Activated effector memory CD4-positive, alpha-beta T cell treated with Interleukin-2 at 50 U/mL for 16 hours (primary cell): ENCODE measurements at regions not wholly inside any gene's neighbourhood (a gene's known extent, or its start where the extent isn't known, plus 50 kb on each side); places are given as distances from the start of the nearest gene placed in this dataset.
"Not testable (repeated sequence)": the region's sequence is repeated elsewhere in the genome, so short reads cannot be mapped to it uniquely, and the experiment has no call there.

Source experiments
- DNase-seq: peaks from one replicate; pipeline ENCODE4 v3.0.0-alpha.2; 2020

DNA sequence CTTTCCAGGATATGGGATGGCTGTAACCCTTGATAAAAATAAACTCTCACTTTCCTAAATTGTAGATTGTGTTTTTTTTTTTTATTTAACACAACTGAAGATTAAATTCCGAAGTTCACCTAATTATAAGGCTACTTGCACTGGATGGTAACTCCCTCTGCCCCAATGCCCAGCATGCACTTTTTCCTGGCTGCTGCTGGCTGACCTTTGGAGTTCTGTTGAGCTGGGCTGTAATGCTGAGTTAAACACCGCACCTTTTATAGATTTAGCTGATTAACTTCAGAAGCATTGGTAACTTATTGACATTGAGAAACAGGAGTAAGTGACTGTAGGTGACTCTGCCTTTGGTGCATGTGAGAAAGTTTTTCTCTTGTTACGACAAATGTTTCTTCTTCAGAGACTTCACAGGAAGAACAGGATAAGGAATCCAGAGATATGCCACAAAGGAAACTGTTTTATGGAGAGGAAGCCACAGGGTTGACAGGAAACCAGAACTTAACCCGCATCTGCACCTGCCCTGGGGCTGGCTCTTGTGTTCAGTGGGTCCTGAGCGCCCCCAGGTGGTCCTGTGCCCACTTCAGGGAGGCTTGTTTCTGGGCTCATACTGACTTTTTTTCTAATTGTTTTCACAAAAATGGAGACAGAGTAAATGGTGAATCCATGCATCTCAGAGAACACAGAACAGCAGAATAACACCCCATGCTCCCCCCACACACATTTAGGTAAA is 1240.3 kb downstream of the TMEM121 start:
- peak; percentile 36 for DNase-seq

DNA sequence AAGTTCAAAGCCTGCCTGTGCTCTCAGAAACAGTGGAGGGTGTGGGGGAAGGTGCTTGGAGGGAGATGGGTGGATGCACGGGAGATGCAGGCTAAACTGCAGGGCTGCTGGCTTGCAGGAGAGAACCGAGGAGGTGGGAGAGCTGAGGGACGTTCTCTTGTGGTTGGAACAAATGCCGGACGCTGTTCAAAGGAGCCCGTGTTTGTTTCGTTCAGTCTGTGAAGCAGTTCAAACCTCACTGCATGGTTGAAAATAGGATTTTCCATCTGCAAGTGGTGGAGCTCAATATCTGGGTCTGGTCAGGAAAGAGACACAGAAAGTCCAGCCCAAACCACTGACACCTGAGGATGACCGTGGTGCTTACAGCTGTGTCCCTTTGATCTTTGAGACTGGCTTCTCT is 1241.8 kb downstream of the TMEM121 start:
- DNase-seq: not testable (repeated sequence)

DNA sequence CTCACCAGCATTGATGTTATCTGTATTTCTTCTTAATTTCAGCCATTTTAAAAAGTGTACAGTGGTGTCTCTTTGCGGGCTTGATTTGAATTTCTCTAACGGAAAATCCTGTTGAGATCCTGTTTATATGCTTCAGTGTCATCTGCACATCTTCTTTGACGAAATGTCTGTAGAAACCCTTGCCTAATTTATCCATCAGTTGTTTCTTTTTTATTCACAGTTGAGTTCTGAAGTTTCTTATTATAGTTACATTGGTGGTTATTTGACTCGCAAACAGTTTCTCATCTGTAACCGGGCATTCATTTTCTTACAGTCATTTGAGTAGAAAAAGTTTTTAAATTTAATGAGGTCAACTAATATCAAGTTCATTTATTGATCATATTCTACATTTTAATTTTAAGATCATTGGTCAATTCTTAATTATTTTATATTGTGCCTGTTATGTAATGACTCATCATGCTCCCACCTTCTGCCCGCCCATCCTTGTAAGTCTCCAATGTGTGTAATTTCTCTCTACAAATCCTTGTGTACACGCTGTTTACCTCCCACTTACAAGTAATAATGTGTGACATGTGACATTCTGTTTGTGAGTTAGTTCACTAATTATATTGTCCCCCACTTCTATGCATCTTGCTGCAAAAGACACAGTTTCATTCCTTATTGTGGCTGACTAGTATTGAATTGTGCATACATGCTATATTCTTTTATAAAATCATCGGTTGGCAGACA is 1242.8 kb downstream of the TMEM121 start:
- not testable (repeated sequence) for DNase-seq

DNA sequence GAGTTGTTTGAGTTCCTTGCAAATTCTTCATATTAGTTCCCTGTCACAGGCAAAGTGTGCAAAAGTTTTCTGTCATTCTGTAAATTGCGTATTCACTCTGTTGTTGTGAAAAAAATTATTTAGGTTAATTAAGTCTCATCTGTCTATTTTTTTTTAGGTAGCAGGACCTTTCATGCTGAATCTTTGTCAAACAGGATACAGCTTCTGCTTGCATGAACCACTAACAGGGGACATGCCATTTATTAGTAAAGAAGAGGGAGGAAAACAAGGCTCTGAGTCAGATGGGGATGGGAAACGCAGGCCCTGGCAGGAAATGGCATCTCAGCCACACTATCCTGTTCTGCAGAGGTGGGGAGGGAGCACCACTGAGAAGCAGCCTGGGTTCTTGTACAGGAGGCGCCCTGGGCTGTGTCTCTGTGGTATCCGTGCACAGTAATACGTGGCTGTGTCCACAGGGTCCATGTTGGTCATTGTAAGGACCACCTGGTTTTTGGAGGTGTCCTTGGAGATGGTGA is 1243.8 kb downstream of the TMEM121 start:
- DNase-seq: not testable (repeated sequence)

GRCh38 chr14:106774889-106775480 is 1248.6 kb downstream of the TMEM121 start:
- DNase-seq: peak; percentile 67

DNA sequence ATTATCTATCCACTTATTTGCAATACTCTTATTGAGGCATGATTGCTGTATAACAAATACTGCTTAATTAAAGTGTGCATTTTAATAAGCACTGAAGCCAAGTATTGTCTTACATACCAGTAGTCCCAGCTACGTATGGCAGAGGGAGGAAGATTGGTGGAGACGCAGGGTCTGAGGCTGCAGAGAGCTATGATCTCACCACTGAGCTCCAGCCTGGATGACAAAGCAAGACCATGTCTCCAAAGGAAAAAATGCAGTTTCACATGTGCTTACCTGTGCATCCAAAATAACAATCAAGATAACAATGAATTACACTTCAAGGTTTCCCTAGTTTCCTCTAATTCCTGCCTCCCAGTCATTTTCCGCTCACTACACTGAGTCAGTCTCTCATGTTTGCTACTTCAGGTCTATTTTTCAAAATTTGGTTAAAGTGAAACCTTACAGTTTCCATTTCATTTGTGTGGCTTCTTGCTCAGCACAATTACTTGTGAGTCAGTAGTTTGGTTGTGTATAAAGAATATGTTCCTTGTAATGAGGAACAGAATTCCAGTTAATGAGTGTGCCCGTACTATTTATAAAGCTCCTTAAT is 1250.1 kb downstream of the TMEM121 start:
- no peak for DNase-seq

GRCh38 chr14:106778986-106779385 is 1252.6 kb downstream of the TMEM121 start:
- no peak for DNase-seq

- DNase-seq: no peak
These were observed 1260.3 kb downstream of the TMEM121 start for GRCh38 chr14:106786697-106787096.

DNA sequence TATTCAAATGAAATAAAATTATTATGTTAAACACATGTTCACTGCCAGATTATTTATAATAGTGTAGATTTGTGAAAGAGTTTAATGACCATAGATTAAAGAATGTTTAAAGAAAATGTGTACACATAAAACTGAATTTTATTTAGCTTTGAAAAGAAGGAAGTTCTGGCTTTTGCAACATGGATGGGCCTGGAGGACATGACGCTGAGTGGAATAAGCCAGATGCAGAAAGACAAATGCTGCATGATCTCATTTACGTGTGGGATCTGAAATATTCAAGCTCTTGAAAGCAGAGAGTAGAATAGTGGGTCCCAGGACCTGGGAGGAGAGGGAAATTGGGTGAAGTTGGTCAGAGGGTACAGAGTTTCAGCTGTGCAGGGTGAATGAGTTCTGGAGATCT is 1261.2 kb downstream of the TMEM121 start:
- DNase-seq: no peak

- DNase-seq: no peak
These were observed 1262.2 kb downstream of the TMEM121 start for GRCh38 chr14:106788534-106788933.

DNA sequence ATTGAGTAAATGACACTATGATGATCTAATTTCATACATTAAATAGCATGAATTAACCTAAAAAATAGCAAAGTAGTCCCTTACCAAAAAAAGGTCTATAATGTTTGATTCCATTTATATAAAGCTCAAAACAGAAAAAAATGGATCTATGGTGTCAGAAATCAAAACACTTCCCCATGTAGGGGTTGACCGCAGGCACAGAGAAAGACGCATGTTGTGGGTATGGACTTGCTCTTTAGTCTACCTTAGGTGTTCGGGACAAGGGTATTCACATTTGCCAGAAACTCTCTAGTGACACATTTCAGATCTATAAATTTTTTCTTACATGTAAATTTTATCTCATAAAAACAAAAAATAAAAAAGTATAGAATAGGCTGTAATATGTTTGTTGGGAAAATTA is 1262.9 kb downstream of the TMEM121 start:
- DNase-seq: no peak

DNA sequence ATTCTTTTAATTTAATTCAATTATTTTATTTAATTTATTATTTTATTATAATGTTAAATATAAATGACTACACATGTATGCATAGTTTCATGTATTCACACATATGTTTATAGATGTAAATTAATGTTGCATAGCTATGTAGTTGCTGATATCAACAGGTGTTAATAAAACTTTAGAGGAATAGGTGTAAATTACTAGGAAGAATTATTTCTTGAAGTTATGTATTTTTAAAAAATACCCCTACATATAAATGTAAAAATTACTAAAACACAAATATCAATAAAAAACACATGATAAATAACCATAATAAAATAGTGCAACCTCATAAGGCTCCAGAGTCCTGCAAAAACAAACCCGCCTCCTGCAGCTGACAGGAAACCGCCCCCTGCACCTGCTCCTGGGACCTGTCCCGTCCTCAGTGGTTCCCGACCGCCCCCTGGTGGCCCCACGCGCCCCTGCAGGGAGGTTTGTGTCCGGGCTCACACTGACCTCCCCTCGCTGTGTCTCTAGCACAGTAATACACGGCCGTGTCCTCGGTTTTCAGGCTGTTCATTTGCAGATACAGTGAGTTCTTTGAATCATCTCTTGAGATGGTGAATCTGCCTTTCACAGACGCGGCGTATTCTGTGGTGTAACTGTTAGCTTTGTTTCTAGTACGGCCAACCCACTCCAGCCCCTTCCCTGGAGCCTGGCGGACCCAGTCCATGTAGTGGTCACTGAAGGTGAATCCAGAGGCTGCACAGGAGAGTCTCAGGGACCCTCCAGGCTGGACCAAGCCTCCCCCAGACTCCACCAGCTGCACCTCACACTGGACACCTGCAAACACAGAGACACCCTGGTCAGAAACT is 1264.0 kb downstream of the TMEM121 start:
- DNase-seq: peak; percentile 46

DNA sequence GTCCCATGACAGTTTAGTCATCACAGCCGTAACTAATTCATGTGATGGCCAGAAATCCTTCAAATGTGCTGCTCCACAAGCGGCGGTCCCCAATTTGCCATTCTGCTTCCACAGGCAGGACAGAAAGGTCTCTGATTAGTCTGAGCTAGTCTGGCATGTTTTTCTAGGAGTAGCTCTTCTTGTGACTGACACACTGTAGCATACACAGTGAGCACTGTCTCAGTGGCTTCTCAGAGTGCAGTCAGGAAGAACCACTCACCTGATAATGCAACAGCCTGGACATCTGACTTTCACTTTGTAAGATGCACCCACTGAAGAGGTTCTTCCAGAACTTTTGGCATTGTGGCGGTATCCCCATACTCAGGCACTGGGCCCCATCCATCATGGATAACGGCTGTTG is 1266.2 kb downstream of the TMEM121 start:
- no peak for DNase-seq

GRCh38 chr14:106798166-106798565 is 1271.8 kb downstream of the TMEM121 start:
- DNase-seq: not testable (repeated sequence)

DNA sequence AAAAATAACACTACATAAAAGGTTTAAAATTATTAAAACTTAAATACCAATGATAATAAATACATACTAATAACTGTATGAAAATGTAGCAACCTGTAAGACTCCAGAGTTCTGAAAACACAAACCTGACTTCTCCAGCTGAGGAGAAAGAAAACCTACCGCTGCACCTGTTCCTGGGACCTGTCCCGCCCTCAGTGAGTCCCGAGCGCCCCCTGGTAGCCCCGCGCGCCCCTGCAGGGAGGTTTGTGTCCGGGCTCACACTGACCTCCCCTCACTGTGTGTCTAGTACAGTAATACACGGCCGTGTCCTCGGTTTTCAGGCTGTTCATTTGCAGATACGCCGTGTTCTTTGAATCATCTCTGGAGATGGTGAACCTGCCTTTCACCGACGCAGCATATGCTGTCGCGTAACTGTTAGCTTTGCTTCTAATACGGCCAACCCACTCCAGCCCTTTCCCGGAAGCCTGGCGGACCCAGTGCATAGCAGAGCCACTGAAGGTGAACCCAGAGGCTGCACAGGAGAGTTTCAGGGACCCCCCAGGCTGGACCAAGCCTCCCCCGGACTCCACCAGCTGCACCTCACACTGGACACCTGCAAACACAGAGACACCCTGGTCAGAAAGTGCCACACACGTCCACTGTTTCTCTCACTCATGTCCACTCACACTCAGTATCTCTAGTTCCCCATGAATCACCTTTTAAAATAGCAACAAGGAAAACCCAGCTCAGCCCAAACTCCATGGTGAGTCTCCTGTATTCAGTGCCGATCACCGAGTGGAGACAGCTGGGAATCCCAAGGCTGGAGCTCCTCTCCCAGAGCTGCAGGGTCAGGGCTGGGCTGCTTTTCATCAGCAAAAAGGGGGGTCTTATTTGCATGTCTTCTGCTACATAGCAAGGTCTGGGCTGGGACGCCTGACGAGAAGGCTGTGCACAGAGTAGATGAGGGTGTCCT is 1276.3 kb downstream of the TMEM121 start:
- no peak for DNase-seq

DNA sequence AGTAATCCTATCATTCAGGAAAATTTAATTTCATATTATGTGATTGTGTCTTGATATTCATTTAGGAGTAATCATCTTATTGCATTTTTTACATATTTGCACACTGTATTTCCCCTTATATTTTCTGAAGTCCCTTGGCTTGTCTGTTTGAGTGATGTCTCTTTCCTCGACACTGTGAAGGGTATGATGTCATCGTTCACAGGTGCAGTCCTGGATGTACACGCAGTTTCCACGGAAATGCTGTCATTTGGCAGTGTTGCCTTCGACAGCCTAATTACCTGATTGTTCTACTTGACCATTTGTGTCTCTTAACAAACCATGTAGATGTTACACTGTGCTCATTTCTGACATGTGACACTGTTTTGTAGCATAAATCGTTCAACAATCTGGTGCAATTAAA is 1277.0 kb downstream of the TMEM121 start:
- DNase-seq: no peak

GRCh38 chr14:106807493-106807892 is 1281.1 kb downstream of the TMEM121 start:
- no peak for DNase-seq

GRCh38 chr14:106808458-106808857 is 1282.1 kb downstream of the TMEM121 start:
- DNase-seq: no peak

GRCh38 chr14:106808907-106809306 is 1282.5 kb downstream of the TMEM121 start:
- no peak for DNase-seq

GRCh38 chr14:106809615-106810014 is 1283.2 kb downstream of the TMEM121 start:
- no peak for DNase-seq

DNA sequence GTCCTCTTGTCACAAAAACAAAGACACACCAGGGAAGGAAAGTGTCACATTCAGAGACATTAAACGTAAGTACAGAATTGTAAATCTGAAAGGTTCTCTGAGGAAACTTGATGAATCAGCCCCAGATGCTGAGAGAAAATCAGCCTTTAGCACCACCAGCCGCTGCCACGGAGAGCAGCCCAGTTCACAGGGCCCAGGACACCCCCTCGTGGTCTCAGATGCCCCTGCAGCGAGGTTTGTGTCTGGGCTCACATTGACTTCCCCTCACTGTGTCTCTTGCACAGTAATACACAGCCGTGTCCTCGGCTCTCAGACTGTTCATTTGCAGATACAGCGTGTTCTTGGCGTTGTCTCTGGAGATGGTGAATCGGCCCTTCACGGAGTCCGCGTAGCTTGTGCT is 1283.8 kb downstream of the TMEM121 start:
- DNase-seq: not testable (repeated sequence)
